GM12865 (cell line): ENCODE measurements at regions not wholly inside any gene's neighbourhood (a gene's known extent, or its start where the extent isn't known, plus 50 kb on each side); places are given as distances from the start of the nearest gene placed in this dataset.

Experiments used
- DNase-seq: peaks from one replicate; pipeline ENCODE4 v3.0.0; 2010; ENCODE audit warnings: low read depth
- H3K4me3 ChIP-seq: 2 replicates; pipeline ENCODE4 v1.5.1; 2011; ENCODE audit warnings: mild to moderate bottlenecking, low read depth, low read length, control low read depth
- TF ChIP-seq, protein P1 (sequence below): IDR thresholded peaks from 2 replicates; pipeline ENCODE4 v1.5.1; 2011; ENCODE audit warnings: low read length, control low read depth, low read depth, inconsistent platforms; ENCODE audit not compliant: insufficient read depth; ENCODE audit errors: missing control alignments

GRCh38 chr5:50969151-50970031 lies 303.0 kb downstream of the PARP8 start:
- no peak overlapping the region for H3K4me3 ChIP-seq

DNA sequence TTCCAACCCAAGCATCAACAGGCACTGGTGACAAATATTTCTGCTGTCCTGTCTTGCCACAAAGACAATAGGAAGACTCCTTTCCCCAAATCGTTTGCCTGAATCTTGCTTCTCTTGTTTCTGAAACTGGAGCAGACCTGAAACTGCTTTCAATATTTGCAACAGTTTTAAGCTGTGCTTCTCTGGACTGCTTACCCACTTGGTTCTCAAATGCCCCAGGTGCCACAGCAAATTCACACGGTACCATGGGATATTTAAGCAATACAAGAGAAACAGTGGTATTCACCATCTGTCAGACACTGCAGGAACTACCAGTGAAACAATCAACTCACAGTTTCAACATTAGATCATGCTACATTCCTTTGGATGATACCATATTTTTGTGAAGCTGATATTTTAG lies 309.4 kb downstream of the PARP8 start:
- TF ChIP-seq, protein P1, sequence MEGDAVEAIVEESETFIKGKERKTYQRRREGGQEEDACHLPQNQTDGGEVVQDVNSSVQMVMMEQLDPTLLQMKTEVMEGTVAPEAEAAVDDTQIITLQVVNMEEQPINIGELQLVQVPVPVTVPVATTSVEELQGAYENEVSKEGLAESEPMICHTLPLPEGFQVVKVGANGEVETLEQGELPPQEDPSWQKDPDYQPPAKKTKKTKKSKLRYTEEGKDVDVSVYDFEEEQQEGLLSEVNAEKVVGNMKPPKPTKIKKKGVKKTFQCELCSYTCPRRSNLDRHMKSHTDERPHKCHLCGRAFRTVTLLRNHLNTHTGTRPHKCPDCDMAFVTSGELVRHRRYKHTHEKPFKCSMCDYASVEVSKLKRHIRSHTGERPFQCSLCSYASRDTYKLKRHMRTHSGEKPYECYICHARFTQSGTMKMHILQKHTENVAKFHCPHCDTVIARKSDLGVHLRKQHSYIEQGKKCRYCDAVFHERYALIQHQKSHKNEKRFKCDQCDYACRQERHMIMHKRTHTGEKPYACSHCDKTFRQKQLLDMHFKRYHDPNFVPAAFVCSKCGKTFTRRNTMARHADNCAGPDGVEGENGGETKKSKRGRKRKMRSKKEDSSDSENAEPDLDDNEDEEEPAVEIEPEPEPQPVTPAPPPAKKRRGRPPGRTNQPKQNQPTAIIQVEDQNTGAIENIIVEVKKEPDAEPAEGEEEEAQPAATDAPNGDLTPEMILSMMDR, result no peak
- no peak for DNase-seq
- no peak overlapping the region for H3K4me3 ChIP-seq

More at GRCh38 chr5:50969151-50970031, 303.0 kb downstream of the PARP8 start:
- no peak for DNase-seq
- TF ChIP-seq, protein P1, result no peak

GRCh38 chr5:50978924-50979323 lies 312.5 kb downstream of the PARP8 start:
- H3K4me3 ChIP-seq, result no peak overlapping the region
- no peak for DNase-seq

DNA sequence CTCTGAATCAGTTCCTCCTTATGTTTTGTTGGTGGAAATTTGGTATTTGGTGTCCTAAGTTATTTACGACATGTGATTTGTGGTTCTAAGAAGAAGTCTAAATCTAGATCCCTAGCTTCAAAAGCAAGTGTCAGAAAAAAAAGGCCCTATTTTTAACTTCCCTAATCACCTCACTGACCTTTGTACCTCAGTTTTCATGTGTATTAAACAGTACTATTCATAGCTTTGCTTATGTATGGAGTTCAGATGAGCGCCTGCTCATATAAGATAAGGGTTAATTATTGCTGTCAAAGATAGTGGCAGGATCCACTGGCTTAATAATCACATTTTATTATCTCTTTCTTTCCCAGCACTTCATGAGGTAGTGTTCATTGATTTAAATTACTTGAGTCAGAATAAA lies 318.2 kb downstream of the PARP8 start:
- DNase-seq, result no peak
- TF ChIP-seq, protein P1, result no peak
- H3K4me3 ChIP-seq, result no peak overlapping the region

More at GRCh38 chr5:50978924-50979323, 312.5 kb downstream of the PARP8 start:
- TF ChIP-seq, protein P1, result no peak

- no peak overlapping the region for H3K4me3 ChIP-seq
- no peak for DNase-seq
- TF ChIP-seq, protein P1, result no peak
Measured at GRCh38 chr5:50990296-50990924, 324.0 kb downstream of the PARP8 start.

DNA sequence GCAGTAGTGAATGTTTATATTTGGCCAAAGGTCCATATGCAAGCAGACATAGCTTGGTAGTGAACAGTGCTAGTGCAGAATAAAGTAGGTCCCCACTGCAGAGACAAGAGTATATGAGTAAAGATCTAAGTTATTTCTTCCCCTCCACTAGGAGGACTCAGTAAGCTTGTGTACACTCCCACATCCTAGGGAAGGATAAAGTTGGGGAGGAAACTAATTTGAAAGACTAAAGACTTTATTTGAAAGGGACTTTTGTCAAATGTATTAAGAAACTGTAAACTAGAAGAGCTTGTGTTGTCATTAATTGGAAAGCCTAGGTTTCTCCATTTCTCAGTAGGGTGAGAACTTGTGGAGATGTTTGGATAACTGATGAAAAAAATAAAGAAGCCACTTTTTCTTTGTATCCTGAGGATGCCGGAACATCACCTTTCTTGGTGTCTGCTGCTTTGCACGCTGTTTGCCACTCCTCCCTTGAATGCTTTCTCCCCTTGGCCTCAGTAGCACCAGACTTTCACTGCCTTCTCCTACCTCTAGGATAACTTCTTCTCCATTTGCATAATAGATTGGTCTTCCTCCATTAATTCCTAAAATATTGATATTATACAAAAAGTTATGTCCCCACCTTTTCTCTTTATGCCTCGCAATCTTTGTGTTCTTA lies 329.0 kb downstream of the PARP8 start:
- TF ChIP-seq, protein P1, result no peak
- H3K4me3 ChIP-seq, result no peak overlapping the region
- no peak for DNase-seq
